SW480 (cell line): ENCODE measurements at regions not wholly inside any gene's neighbourhood (a gene's known extent, or its start where the extent isn't known, plus 50 kb on each side); places are given as distances from the start of the nearest gene placed in this dataset.

Experiments
- DNase-seq: peaks from one replicate; pipeline ENCODE4 v3.0.0-alpha.2; 2016; ENCODE audit warnings: low spot score

- DNase-seq, result no peak
Measured at GRCh38 chr18:56127322-56128099, 510.9 kb downstream of the TXNL1 start.

- DNase-seq, result no peak
Measured at GRCh38 chr18:56124186-56124585, 514.2 kb downstream of the TXNL1 start.

GRCh38 chr18:56121669-56122068 lies 516.7 kb downstream of the TXNL1 start:
- DNase-seq, result no peak

GRCh38 chr18:56120782-56121181 lies 517.6 kb downstream of the TXNL1 start:
- no peak for DNase-seq

GRCh38 chr18:56119681-56120080 lies 518.7 kb downstream of the TXNL1 start:
- DNase-seq, result no peak

GRCh38 chr18:56118422-56118821 lies 520.0 kb downstream of the TXNL1 start:
- DNase-seq, result no peak

GRCh38 chr18:56115071-56116015 lies 523.0 kb downstream of the TXNL1 start:
- DNase-seq, result no peak

GRCh38 chr18:56112984-56113383 lies 525.0 kb upstream of the TCF4 start:
- DNase-seq, result no peak

- no peak for DNase-seq
Measured at GRCh38 chr18:56112013-56112749, 524.2 kb upstream of the TCF4 start.

GRCh38 chr18:56109757-56110156 lies 521.8 kb upstream of the TCF4 start:
- DNase-seq, result no peak

GRCh38 chr18:56108478-56109367 lies 520.7 kb upstream of the TCF4 start:
- no peak for DNase-seq

GRCh38 chr18:56107821-56108477 lies 520.0 kb upstream of the TCF4 start:
- no peak for DNase-seq

GRCh38 chr18:56100090-56100722 lies 512.2 kb upstream of the TCF4 start:
- DNase-seq, result no peak

GRCh38 chr18:56097621-56098020 lies 509.6 kb upstream of the TCF4 start:
- no peak for DNase-seq

GRCh38 chr18:56096861-56097260 lies 508.9 kb upstream of the TCF4 start:
- DNase-seq, result no peak

- DNase-seq, result no peak
Measured at GRCh38 chr18:56089612-56090258, 501.7 kb upstream of the TCF4 start.

- DNase-seq, result no peak
Measured at GRCh38 chr18:56086786-56087185, 498.8 kb upstream of the TCF4 start.

GRCh38 chr18:56086176-56086575 lies 498.2 kb upstream of the TCF4 start:
- no peak for DNase-seq

- DNase-seq, result no peak
Measured at GRCh38 chr18:56085551-56085950, 497.6 kb upstream of the TCF4 start.
